Activated effector memory CD4-positive, alpha-beta T cell treated with anti-CD3 and anti-CD28 coated beads, Interleukin-2, amount 50 U/mL, for 16 hours (primary cell): ENCODE measurements at regions not wholly inside any gene's neighbourhood (a gene's known extent, or its start where the extent isn't known, plus 50 kb on each side); places are given as distances from the start of the nearest gene placed in this dataset.

Experiments
- DNase-seq: peaks from one replicate; pipeline ENCODE4 v3.0.0-alpha.2; 2020

DNA sequence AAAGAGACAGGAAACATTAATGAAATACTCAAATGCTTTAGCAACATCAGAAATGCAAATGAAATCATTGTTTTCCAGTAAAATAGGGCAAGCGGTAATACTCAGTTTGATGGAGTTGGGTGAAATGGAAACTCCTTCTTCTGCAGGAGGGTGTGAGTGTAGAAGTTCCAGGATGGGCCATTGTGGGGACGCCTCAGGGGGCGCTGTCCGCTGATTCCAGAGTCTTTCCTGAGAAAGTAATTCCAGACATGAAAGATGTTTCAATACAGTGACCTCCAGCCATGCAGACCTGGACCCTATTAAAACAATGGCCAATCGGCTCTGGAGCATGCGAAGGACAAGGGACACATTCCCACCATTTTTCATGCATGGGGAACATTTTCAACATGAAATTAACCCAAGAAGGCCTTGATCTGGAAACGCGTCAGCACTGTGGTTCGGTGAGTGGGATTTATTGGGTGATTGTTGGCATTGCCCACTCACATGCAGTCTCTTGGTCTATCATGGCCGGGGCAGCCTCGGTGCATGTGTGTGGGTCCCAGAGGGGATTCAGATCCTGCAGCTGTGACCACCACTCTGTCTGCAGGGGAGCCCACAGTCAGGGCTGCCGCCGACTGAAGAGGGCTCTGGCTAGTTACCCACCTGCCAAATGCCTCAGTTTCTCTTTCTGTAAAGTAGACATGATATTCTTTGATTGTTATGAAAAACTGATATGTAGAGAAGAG, 132.6 kb upstream of the IRX4 start:
- DNase-seq, result no peak

DNA sequence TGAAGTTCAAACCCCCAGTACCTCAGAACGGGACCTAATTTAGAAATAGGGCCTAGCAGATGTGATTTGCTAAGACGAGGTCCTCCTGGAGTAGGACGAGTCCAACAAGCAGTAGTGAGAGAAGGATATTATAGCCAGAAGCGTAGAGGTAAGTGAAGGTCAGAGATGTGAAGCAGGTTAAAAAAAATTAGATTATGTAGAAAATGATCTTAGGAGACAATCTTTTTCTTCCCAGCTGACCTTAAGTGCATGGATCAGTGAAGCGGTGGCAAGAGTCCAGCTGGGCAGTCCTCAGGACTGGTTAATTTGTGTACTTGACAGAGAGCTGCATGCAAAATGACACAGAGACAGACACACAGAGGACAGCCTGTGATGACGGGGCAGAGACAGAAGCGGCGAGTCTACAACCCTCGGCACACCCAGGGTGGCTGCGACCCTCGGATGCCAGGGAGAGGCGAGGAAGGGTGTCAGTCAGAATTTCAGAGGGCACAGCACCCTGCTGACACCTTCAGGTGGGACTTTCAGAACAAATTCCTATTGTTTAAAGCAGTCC, 131.4 kb upstream of the IRX4 start:
- DNase-seq, result no peak

GRCh38 chr5:2013301-2014057, 130.8 kb upstream of the IRX4 start:
- no peak for DNase-seq

DNA sequence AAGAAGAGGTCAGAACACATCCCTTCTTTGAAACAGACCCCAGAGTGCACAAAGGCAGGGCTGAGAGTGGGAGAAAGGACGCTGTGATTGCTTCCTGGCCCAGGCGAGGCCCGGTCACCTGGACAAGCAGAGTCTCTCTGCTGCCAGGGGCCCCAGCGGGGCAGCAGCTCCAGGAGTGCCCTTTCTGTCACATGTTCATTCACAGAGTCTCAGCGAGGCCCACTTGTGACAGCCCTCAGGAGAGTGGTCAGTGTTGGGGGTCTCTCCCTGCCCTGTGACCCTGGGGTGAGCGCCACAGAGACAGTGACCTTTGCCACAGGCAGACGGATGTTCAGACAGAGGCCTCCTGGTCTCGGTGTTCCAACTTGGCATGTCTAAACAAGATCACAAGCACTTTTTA, 130.2 kb upstream of the IRX4 start:
- DNase-seq, result no peak

DNA sequence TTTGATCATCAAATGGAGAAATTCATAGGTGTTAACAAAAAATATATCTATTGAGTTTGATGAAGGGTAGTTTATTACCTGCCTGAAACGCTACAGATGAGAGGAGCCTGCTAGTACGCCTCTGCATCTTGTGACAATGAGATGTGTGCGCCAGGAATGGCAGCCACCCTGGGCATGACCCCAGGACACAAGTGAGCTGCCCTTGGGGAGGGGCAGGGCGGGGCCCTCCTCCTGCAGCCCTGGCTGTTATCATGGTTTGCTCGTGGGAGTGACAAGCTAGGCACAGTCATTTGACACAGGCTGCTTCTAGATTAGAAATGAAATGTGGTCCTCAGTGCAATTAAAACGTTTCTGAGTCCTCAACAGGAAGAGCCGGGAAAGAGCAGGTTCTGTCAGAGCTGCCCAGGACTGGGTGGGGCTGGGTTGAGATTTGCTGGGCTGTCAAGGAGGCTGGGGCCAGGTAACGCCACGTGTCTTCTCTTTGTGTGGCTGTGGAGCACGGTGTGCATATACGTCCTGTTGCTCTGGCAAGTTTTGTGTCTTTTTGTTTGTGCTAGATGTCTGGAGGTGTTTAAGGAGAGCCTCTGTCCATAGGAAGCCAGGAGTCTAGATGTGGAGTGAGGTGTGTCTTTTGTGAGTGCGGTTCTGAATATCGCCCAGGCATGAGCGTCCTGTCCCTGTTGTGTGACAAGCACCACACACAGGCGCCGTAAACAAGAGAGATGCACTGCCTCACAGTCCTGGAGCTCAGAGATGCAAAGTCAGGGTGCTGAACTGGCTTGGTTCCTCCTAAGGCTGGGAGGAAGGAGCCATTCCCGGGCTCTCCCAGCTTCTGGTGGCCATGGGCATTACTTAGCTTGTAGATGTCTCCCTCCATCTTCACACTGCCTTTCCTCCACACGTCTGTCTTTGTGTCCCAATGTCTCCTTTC, 129.0 kb upstream of the IRX4 start:
- no peak for DNase-seq

GRCh38 chr5:2010940-2011339, 128.2 kb upstream of the IRX4 start:
- DNase-seq, result no peak

- DNase-seq, result no peak
Observed at GRCh38 chr5:2009986-2010914, 127.5 kb upstream of the IRX4 start.

DNA sequence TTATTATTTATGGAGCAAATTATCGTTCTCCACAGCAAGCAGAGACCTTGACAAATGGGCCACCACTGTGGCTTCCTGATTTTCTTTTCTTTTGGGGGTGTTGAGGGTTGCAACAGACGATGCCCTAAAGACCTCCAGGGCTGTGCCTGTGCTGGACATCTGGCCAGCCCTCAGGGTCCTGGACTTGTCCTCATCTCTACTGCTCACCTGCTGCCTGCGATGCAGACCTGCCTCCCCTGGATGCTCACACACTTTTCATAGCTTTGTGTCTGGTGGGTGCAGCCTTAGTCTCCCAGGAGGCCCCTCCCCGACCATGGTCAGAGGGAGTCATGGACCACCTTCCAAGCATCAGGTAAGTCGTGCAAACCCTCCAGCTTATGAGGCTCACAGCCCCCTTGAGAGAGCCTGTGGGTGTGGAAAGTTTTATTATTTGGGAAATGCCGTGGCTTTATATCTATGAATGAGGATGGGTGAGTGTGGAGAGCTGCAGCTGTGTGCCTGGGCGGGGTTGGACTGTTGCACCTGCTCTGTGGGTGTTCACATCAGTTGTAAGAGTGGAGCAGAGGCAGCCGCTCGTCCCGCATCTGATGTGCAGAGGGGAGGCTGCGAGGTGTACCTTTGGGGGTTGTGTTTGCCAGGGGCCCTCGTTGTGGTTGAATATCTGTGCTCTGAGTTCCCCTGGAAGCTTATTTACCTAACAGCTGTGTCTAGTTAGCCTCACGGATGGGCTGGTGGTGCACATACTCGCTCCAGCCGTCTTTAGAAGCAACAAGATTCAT, 126.3 kb upstream of the IRX4 start:
- DNase-seq, result no peak

DNA sequence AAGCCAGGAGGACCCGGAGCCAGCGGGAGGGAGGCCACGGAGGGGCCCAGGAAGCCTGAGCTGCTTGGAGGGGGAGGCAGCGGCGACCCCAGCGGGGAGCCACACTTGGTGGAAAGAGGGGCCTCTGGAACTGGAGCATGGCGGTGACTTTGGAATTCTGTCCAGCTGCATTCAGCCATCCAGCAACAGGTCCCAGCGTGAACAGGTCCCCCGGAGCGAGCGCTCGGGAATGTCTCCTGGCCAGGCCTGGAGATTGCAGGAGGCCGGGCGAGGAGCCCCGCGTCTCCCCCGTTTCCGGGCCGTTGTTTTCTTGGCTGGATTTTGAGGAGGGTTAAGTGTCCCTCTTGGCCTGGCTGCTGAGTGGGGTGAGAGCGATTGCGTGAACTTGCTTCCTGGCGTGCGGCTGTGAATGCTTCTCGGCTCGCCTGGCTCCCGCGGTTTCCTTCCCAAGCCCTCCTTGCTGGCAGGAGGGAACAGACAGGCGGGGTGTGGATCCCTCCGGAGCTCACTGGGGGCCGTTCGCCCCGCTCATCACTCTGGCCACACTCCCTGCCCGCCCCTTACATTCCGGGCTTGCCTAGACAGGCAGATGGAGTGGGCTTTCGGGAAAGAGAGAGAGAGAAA, 125.3 kb upstream of the IRX4 start:
- no peak for DNase-seq

GRCh38 chr5:2007496-2007877, 124.8 kb upstream of the IRX4 start:
- DNase-seq, result no peak

- DNase-seq, result no peak
Observed at GRCh38 chr5:2006971-2007291, 124.2 kb upstream of the IRX4 start.

DNA sequence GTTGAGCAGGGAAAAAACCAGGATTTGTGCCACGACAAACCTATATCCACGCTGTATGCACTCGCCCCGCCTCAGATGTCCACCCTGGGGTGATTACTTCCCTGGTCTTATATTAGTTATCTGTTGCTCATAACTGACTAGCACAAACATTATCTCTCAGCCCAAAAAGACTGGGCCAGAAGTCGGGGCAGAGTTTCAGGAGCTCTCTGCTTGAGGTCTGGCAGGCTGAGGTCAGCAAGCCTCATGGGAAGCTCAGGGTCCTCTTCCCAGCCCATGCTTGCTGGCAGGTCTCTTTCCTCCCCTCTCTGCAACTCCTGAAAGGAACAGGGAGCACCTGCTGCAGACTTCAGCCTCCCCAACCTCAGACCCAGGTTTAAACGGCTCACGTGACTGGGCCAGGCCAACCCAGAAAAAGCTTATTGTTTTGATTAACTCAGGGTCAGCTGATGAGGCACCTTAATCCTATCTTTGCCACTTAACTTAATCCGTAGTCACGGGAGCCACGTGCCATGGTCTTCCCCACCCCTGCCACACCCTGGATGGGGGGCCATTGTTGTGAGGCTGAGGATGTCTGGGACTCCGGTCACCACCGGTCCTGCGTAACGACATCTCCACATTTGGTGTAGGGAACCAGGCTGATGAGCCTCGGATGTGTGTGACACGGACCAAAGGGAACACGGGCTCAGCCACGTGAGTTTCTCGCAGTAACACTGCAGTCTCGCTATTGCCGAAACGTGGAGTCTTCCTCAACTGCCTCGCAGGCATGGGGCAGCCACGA, 123.7 kb upstream of the IRX4 start:
- DNase-seq, result no peak

DNA sequence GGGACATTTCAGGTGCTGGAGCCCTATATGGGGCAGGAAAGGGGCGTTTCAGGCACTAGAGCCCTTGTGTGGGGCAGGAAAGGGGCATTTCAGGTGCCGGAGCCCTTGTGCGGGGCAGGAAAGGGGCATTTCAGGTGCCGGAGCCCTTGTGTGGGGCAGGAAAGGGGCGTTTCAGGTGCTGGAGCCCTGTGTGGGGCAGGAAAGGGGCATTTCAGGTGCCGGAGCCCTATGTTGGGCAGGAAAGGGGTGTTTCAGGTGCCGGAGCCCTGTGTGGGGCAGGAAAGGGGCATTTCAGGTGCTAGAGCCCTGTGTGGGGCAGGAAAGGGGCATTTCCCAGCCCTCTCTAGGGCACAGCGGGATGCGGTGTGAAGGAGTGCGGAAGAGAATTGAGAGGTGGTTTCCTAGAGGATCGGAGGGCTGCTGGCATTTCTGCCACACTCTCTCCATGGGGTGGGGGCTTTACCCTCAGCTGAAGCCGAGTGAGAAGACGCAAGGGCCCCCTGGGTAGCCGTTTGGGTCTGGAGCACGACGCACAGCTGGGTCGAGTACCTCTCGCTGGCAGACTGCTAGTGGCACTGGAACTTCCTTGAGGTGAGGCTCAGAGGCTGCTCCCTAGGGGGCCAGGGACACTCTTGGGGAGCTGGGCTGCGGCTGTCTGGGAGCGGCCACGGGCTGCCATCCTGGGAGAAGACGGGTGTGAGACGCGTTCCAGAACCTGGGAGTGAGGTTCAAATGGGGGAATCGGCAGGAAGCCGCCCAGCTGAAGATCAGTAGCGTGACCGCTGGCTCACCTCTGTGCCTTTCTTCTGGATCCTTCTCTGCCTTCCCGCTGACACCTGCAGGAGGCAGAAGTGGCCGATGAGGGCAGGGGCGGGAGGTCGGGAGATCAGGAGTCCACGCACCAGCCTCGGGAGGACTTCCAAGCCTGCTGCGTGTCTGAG, 122.6 kb upstream of the IRX4 start:
- no peak for DNase-seq

DNA sequence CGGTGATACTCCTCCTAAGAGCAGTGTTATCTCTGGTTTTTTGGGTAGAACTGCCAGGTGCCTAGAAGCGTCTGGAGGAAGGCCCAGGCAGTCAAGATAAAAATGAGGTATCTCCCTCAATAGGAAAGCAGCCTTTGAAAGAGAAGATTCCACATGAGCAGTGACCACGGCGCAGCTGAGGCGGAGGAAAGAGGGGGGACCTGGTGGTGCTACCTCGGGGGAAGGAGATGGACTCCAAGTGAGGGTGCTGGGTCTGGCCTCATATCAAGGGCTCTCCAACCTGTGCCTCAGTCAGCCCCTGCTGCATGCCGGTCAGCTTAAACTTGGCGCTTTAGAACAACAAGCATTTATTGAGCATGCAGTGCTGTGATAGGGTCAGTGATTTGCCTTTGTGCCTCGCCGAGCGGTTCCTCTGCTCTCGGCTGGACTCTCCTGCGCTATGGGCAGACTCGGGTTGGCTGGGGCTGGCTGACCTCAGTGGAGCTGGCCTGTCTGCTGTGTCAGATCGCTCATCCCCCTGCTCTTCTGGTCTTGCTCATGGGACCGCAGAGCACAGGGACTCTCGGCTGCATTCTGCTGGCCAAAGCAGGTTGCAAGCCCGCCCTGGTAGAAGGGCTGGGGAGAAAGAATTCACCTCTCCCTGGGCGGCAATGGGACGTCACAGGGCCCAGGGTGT, 121.1 kb upstream of the IRX4 start:
- no peak for DNase-seq

DNA sequence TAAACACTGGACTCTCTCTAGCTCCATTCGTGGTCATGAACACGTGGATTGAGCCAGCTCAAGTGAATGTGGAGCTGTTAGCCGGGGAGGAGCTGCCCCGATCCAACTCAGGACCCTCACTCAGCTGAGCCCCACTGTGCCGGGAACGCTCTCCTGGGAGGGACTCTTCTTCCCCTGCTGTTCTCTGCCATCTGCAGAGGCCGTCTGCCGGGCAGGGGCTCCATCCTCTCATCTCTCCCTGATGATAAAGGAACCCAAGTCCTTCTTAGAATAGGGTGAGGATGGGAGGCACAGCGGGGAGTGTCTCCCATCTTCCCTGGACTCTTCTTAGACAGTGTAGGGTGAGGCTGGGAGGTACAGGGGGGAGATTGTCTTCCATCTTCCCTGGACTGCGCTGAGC, 120.5 kb upstream of the IRX4 start:
- DNase-seq, result no peak

GRCh38 chr5:2001300-2001699, 118.6 kb upstream of the IRX4 start:
- DNase-seq, result no peak

DNA sequence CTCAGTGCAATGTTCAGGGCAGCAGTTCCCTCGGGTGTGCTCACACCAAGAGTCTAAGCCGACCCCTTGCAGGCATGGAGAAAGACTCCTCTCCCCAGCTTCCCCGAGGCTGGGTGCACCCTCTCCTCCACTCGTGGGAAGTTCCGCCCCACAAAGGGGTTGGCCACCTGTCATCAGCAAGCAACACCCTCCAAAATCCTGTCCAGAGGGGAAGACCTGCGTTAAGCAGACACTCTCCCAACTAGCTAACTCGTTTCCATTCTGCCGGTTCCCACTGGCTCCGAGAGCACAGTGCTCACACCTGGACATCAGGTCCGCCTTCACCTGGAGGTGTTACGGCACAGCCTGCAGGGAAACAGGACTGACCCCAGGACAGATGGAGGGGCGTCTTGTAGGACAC, 117.9 kb upstream of the IRX4 start:
- DNase-seq, result no peak

DNA sequence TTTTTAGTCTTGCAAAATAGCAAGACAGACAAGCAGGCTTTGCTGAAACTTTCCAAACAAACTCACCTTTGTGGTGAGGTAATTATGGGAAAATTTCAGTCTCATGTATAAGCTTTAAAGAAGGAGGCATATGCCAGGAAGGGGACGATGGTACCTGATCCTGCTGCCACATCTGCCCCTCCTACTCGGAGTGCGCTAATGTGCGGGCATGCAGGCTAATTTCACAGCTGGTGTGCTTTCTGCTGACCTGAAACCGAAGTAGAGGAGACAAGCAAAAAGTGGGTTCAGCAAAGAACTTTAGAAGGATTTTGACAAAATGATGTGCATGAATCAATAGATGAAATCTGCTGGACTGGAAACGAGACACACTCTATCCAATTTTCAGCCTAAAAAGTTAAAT, 117.1 kb upstream of the IRX4 start:
- DNase-seq, result no peak
